NT2/D1 (cell line): ENCODE measurements at regions not wholly inside any gene's neighbourhood (a gene's known extent, or its start where the extent isn't known, plus 50 kb on each side); places are given as distances from the start of the nearest gene placed in this dataset.
"Not testable (repeated sequence)": the region's sequence is repeated elsewhere in the genome, so short reads cannot be mapped to it uniquely, and the experiment has no call there.

Experiments used
- DNase-seq: peaks from one replicate; pipeline ENCODE4 v3.0.0-alpha.2; 2011; ENCODE audit warnings: low read depth, low spot score
- H3K27me3 ChIP-seq: 2 replicates; pipeline ENCODE4 v1.6.0; 2011; ENCODE audit warnings: mild to moderate bottlenecking; ENCODE audit not compliant: insufficient read length, insufficient read depth
- H3K36me3 ChIP-seq: 2 replicates; pipeline ENCODE4 v1.6.1; 2011; ENCODE audit warnings: mild to moderate bottlenecking, low read length, mixed read lengths; ENCODE audit not compliant: insufficient read depth, insufficient read length
- H3K4me1 ChIP-seq: 2 replicates; pipeline ENCODE4 v1.5.1; 2011; ENCODE audit not compliant: insufficient read depth, insufficient read length
- H3K4me3 ChIP-seq: 2 replicates; pipeline ENCODE4 v1.5.1; 2011; ENCODE audit warnings: low read depth; ENCODE audit not compliant: insufficient read length
- H3K9ac ChIP-seq: 2 replicates; pipeline ENCODE4 v1.6.0; 2011; ENCODE audit warnings: low read depth; ENCODE audit not compliant: insufficient read length
- H3K9me3 ChIP-seq: 2 replicates; pipeline ENCODE4 v1.5.1; 2011; ENCODE audit warnings: mild to moderate bottlenecking, low read length; ENCODE audit not compliant: insufficient read depth

GRCh38 chr5:177900066-177900465 is 96.0 kb downstream of the PROP1 start:
- H3K27me3 ChIP-seq, DNase-seq, H3K4me3 ChIP-seq, H3K4me1 ChIP-seq, H3K9me3 ChIP-seq, H3K9ac ChIP-seq, H3K36me3 ChIP-seq: not testable (repeated sequence)

GRCh38 chr5:177894681-177895453 is 101.2 kb downstream of the PROP1 start:
- not testable (repeated sequence) for H3K9me3 ChIP-seq, H3K27me3 ChIP-seq, H3K36me3 ChIP-seq, H3K4me1 ChIP-seq, H3K9ac ChIP-seq, DNase-seq, H3K4me3 ChIP-seq

- not testable (repeated sequence) for DNase-seq, H3K4me1 ChIP-seq, H3K9me3 ChIP-seq, H3K9ac ChIP-seq, H3K4me3 ChIP-seq, H3K36me3 ChIP-seq, H3K27me3 ChIP-seq
These were observed 103.7 kb downstream of the PROP1 start for GRCh38 chr5:177892357-177892665.

GRCh38 chr5:177891547-177892356 is 104.3 kb downstream of the PROP1 start:
- H3K36me3 ChIP-seq, H3K4me3 ChIP-seq, H3K9ac ChIP-seq, H3K9me3 ChIP-seq, H3K27me3 ChIP-seq, H3K4me1 ChIP-seq, DNase-seq: not testable (repeated sequence)

GRCh38 chr5:177883295-177883694 is 100.6 kb upstream of the FAM153A start:
- H3K27me3 ChIP-seq, H3K4me3 ChIP-seq: not testable (repeated sequence)

GRCh38 chr5:177875900-177876238 is 93.2 kb upstream of the FAM153A start:
- not testable (repeated sequence) for H3K27me3 ChIP-seq, H3K36me3 ChIP-seq, H3K4me1 ChIP-seq, DNase-seq, H3K9ac ChIP-seq, H3K9me3 ChIP-seq
- H3K4me3 ChIP-seq = peak overlapping the region; percentile 51

More at GRCh38 chr5:177883295-177883694, 100.6 kb upstream of the FAM153A start:
- H3K36me3 ChIP-seq, DNase-seq, H3K9me3 ChIP-seq, H3K4me1 ChIP-seq, H3K9ac ChIP-seq: not testable (repeated sequence)

GRCh38 chr5:177875013-177875899 is 92.6 kb upstream of the FAM153A start:
- not testable (repeated sequence) for H3K9me3 ChIP-seq, H3K36me3 ChIP-seq, H3K4me1 ChIP-seq, H3K9ac ChIP-seq, DNase-seq, H3K27me3 ChIP-seq
- H3K4me3 ChIP-seq = peak overlapping the region; percentile 32

- H3K4me1 ChIP-seq, DNase-seq, H3K9ac ChIP-seq, H3K9me3 ChIP-seq, H3K36me3 ChIP-seq, H3K27me3 ChIP-seq, H3K4me3 ChIP-seq: not testable (repeated sequence)
These were observed 81.2 kb upstream of the FAM153A start for GRCh38 chr5:177863822-177864446.

GRCh38 chr5:177857642-177858200 is 75.0 kb upstream of the FAM153A start:
- not testable (repeated sequence) for H3K9ac ChIP-seq, H3K36me3 ChIP-seq, H3K4me1 ChIP-seq, H3K4me3 ChIP-seq, H3K9me3 ChIP-seq, H3K27me3 ChIP-seq, DNase-seq

GRCh38 chr5:177856474-177856873 is 73.8 kb upstream of the FAM153A start:
- not testable (repeated sequence) for H3K9ac ChIP-seq, H3K9me3 ChIP-seq, H3K4me3 ChIP-seq, H3K4me1 ChIP-seq, H3K36me3 ChIP-seq, DNase-seq, H3K27me3 ChIP-seq

GRCh38 chr5:177847914-177848313 is 65.2 kb upstream of the FAM153A start:
- H3K27me3 ChIP-seq, DNase-seq, H3K9ac ChIP-seq: not testable (repeated sequence)

More at GRCh38 chr5:177847914-177848313, 65.2 kb upstream of the FAM153A start:
- H3K4me3 ChIP-seq, H3K4me1 ChIP-seq, H3K36me3 ChIP-seq, H3K9me3 ChIP-seq: not testable (repeated sequence)
